Daoy (cell line): ENCODE measurements at regions not wholly inside any gene's neighbourhood (a gene's known extent, or its start where the extent isn't known, plus 50 kb on each side); places are given as distances from the start of the nearest gene placed in this dataset.
"Not testable (repeated sequence)": the region's sequence is repeated elsewhere in the genome, so short reads cannot be mapped to it uniquely, and the experiment has no call there.

Experiments used
- DNase-seq: peaks from one replicate; pipeline ENCODE4 v3.0.0-alpha.2; 2015; ENCODE audit warnings: low read depth

- DNase-seq: no peak
Measured at GRCh38 chr2:52387937-52388590, 1356.1 kb upstream of the NRXN1 start.

DNA sequence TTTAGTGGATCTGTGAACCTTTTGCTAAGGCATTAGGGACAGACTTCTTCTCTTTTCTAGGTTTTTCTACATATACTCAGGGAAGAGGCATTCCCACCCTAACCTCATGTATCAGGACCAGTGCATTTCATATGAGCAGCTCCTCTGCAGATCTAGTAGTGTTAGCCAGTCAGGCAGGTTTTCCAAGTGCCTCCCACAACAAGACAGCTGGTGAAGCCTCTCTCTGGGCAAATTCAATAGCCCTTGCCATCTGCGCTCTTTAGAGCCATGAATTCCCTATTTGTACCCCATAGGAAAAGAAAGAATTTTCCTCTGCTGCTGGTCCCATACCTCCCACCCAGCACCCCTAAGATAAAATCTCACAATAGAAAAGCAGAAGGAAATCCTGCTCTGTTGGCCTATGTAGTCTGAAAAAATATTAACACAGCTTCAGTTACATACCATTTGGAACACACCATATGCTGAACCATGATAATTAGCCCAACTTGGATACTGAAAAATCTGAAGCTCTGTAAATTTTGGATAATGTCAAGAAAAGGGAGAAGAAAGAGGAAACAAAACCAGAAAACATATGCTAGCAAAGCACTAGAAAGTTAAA, 1354.6 kb upstream of the NRXN1 start:
- no peak for DNase-seq

DNA sequence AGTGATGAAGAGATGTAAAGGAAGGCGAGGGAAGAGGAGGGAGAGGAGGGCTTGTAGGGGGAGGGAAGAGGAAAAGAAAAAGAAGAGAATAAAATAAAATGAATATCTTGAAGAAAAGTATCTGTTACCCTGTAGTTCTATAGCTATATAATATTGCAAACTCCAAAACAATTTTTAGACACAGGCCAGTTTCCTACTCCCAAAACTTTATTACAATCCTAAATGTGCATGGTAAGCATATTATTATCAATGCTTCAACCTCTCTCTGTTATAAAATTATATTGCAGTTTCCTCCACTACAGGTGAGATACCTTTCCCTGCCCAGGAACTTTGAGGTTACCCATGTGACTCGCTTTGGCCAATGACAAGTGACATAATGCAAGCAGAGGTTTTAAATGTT, 1351.6 kb upstream of the NRXN1 start:
- DNase-seq: no peak

DNA sequence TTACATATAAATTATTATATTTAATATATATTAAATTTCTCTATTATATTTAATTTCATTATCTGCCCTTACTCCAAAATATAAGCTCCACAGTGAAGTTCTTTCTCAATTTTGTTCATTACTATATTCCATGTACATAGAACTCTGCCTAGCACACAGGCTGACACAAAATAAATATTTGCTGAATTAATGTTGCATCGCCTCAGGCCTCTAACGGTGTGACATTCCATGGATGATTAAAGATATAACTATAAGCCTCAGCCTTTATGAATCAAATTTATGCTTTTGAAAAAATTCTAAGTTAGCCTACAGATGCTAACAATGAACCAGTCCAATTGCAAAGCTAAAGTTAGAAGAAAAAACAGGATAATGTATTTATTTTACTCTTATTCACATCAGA, 1337.2 kb upstream of the NRXN1 start:
- no peak for DNase-seq

- no peak for DNase-seq
Measured at GRCh38 chr2:52368141-52368540, 1336.2 kb upstream of the NRXN1 start.

GRCh38 chr2:52365946-52366345, 1334.0 kb upstream of the NRXN1 start:
- no peak for DNase-seq

DNA sequence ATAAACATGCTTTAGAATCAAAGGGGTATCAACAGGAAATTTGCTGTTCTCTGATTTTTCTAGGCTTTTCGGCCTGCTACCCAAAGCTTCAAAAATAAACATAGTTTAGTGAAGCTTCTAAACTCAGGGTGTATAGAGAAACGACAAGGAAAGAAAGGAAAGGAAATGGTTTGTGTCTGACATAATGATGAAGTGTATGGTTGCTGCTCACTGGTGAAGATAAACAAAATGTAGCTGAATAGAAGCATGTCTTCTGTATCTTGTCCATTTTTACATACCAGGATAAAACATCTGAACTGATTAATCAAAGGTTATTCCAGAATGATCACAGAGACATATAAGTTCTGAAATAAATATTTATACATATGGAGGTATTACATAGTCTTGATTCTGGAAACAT, 1324.6 kb upstream of the NRXN1 start:
- no peak for DNase-seq

GRCh38 chr2:52347292-52347691, 1315.4 kb upstream of the NRXN1 start:
- no peak for DNase-seq

GRCh38 chr2:52345676-52346075, 1313.7 kb upstream of the NRXN1 start:
- DNase-seq: no peak

GRCh38 chr2:52345082-52345481, 1313.2 kb upstream of the NRXN1 start:
- no peak for DNase-seq

- DNase-seq: no peak
Measured at GRCh38 chr2:52343706-52344266, 1311.9 kb upstream of the NRXN1 start.

- DNase-seq: no peak
Measured at GRCh38 chr2:52343010-52343409, 1311.1 kb upstream of the NRXN1 start.

DNA sequence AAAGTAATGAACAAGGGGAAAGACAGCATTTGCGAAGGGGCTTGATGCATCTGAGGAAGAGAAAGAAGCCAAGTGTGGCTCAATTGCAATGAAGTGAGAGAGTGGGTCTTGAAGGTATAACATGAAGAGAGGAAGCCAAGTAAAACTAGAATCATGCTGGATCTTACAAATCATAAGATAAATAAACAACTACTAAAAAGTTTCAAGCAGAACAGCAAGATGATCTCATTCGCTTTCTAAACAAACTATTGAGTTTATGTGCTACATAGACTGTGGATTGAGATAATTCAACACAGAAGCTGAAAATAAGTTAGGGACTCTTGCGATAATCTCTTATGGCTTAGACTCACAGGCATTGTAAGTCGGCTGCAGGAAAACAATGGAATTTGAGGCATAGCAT, 1310.5 kb upstream of the NRXN1 start:
- no peak for DNase-seq

DNA sequence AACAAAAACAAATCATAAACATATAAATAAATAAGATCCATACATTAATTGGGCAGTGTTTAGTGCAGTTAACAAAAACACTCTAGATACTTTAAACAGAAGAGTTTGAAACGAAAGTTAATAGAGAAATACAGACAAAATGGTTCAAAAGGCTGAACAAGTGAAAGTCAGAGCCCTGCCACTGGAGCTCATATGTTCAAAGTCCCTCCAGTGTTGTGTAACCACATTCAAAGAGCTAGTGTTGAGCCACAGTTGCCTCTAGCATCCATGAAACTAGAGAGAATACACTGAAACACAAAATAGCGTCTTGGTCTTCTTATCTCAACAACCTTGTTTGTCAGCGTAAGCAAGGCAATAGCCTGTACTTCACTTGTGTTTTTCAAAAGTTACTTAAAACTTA, 1309.8 kb upstream of the NRXN1 start:
- no peak for DNase-seq

DNA sequence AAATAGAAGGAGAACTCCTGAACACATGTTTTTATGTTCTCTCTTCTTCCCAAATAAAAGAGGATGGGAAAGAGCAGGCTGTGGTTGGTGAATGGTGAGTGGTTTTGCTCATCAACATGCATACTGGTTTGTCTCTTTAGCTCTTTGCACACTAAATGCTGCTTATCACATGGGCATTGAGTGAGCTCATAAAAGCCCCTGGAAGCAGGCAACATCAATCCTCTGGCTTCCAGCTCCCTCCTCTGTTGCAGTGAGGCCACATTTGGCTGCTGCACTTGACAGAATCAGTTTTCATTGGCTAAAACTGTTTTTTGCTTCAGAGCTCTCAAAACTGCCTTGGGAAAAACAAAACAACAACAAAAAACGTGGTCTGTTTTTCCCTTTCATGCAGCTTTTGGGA, 1308.2 kb upstream of the NRXN1 start:
- DNase-seq: no peak

DNA sequence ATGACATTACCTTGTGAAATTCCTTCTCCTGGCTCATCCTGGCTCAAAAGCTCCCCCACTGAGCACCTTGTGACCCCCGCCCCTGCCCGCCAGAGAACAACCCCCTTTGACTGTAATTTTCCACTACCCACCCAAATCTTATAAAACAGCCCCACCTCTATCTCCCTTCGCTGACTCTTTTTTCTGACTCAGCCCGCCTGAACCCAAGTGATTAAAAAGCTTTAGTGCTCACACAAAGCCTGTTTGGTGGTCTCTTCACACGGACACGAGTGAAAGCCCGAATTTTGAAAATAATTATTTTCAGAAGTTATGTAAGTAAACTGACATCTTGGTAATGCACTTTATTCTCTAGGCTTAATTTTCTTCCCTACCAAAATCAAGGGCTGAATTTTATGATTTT, 1305.9 kb upstream of the NRXN1 start:
- not testable (repeated sequence) for DNase-seq

DNA sequence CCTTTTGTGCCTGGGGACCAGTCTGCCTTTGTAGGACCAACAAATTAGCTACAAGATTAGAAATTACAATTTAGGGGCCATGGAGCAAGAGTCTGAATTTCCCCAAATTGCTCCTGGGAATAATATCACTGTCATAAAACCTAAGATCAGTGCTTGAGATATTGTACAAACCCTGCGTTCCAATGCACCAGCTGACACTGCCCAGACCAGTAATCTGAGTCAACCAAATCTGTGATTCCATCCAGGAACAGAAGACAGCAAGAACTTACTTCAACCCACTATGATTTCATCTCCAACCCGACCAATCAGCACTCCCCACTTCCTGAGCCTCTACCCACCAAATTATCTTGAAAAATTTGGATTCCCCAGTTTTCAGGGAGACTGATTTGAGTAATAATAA, 1305.0 kb upstream of the NRXN1 start:
- DNase-seq: no peak

DNA sequence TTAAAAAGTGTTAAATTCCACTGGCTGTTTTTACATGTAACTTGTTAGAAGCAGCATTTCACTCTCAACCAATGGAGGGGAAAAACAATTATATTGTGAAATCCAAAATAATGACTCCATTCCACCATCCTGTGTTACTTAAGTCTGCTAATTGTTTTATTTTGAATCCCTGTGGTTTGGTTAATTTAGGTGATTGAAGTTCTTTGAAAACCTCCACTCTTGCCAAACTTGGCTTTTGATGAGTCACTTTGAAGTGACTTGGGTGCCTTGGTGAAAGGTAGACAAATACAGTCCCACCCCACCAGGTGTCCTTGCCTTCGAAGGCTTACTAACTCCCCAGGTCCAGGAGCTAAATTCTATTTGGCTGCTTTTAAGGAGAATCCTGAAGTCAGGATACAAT, 1303.8 kb upstream of the NRXN1 start:
- DNase-seq: no peak

GRCh38 chr2:52334185-52334584, 1302.3 kb upstream of the NRXN1 start:
- no peak for DNase-seq

DNA sequence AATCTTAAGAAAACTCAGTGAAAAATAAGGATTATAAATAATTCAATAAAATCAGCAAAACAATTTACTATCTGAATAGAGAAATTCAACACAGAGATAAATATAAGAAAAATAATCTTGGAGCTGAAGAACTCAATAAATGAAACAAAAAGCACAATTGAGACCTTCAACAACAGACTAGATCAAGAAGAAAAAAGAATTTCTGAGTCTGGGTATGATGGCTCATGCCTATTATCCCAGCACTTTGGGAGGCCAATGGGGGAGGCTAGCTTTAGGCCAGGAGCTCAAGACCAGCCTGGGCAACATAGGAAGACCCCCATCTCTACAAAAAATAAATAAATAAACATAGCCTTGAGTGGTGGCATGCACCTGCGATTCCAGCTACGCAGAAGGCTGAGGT, 1295.7 kb upstream of the NRXN1 start:
- no peak for DNase-seq

DNA sequence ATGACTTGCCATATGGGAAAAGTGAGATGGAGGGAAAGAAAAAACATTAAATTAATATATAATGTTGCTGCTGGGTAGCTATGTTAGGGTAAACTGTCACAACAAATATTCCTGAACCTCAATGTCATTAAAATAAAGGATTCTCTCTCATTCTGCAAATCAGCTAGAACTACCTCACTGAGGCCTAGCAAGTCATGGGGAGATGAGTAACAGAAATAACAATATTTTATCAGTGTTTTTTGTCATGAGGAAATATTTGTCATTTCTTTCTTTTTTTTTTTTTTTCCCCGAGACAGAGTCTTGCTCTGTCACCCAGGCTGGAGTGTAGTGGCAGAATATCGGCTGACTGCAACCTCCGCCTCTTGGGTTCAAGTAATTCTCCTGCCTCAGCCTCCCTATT, 1282.3 kb upstream of the NRXN1 start:
- DNase-seq: no peak

- DNase-seq: no peak
Measured at GRCh38 chr2:52312486-52312885, 1280.6 kb upstream of the NRXN1 start.

GRCh38 chr2:52311862-52312261, 1279.9 kb upstream of the NRXN1 start:
- no peak for DNase-seq

DNA sequence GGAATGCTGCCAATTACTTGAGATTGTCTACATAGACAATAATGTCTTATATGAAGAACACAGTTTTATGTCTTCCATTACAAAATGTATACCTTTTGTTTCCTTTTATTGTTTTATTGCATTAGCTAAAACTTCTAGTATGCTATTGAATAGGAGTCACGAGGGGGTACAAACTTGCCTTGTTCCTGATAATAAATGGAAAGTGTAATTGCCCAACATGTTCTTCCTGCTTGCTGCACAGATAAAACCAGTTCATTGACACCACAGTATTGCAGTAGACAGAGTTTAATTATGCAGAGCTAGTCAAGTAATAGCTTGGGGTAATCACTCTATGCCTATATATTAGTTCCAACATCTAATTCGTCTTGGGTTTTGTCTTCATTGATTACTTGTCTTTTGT, 1276.2 kb upstream of the NRXN1 start:
- DNase-seq: no peak
